Right lobe of liver (tissue), 4 donors: ENCODE measurements at regions not wholly inside any gene's neighbourhood (a gene's known extent, or its start where the extent isn't known, plus 50 kb on each side); places are given as distances from the start of the nearest gene placed in this dataset.

Experiments used
- CTCF ChIP-seq, 4 donors: fragments of 200-600 bp in 3 of 4; fragments of 450-650 bp in 1 of 4; IDR thresholded peaks; one replicate each; pipeline versions ENCODE4 v1.5.1 to v1.8.0; 2016 to 2022; ENCODE audit warnings: antibody characterized with exemption in 4 of 4, mild to moderate bottlenecking in 2 of 4
- POLR2A ChIP-seq: fragments of 450-650 bp; IDR thresholded peaks from one replicate; pipeline ENCODE4 v1.6.1; 2017; ENCODE audit warnings: antibody characterized with exemption, mild to moderate bottlenecking
- donor health status: DM: no; HTN: no; CAD: no.
- donor health status: DM: no; HTN: no; CAD: no.
- donor health status: DM: no; HTN: yes; CAD: no.

DNA sequence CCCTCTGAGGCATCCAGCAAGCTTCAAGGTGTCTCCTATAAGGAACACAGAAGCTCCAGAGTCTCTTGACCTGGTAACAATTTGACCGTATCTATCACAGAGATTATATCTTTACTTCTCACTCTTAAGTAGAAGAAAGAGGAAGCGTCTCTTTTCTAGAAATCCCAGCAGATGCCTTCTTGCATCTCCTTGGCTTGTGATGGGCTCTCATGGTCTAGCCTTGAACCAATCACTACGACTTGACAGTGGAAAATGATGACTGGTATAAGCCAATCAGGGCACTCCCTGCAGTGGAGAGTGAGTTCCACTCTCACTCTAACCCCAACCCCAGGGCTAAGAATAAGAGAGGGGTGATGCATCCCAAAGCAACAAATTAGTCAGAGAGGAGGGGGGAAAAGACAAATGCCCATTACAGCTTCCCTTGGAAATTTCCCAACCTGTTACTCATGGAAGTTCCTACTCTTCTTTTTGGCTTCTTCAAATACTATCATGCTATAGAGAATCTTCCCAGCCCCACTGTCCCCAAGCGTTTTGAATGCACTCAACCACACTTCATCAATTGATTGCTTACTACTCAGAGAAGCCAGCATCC, 293.5 kb downstream of the MN1 start:
- no peak for TF ChIP-seq CTCF (IDR thresholded peaks at IDR 0.05)
- TF ChIP-seq POLR2A = no peak
